Breast epithelium (tissue), 4 donors: ENCODE measurements at regions not wholly inside any gene's neighbourhood (a gene's known extent, or its start where the extent isn't known, plus 50 kb on each side); places are given as distances from the start of the nearest gene placed in this dataset.
"Not testable (repeated sequence)": the region's sequence is repeated elsewhere in the genome, so short reads cannot be mapped to it uniquely, and the experiment has no call there.

ENCODE experiments used
- DNase-seq, 2 donors: peaks; one replicate each; pipeline ENCODE4 v3.0.0-alpha.2; 2019; ENCODE audit warnings: low spot score in 2 of 2
- H3K27ac ChIP-seq, 2 donors: fragments of 200-600 bp; sonication (generic) in 1 of 2; one replicate each; pipeline ENCODE4 v1.5.1; 2016 to 2019; ENCODE audit warnings: mild to moderate bottlenecking in 1 of 2
- H3K27me3 ChIP-seq, 2 donors: fragments of 200-600 bp; sonication (generic) in 1 of 2; one replicate each; pipeline versions ENCODE4 v1.5.1 to v1.6.0; 2017 to 2019; ENCODE audit warnings: control low read depth in 1 of 2, mild to moderate bottlenecking in 1 of 2
- H3K36me3 ChIP-seq: fragments of 200-600 bp; one replicate; pipeline ENCODE4 v1.5.1; 2019
- H3K4me1 ChIP-seq, 2 donors: fragments of 200-600 bp; sonication (generic); one replicate each; pipeline ENCODE4 v1.5.1; 2016 to 2019; ENCODE audit warnings: control low read depth in 1 of 2
- H3K4me3 ChIP-seq, 3 donors: fragments of 200-600 bp; sonication (generic); 1 replicate in 2 of 3; 2 replicates in 1 of 3; pipeline ENCODE4 v1.5.1; 2016 to 2019; ENCODE audit warnings: mild to moderate bottlenecking in 3 of 3, moderate library complexity in 2 of 3
- H3K9me3 ChIP-seq, 2 donors: fragments of 200-600 bp; sonication (generic) in 1 of 2; one replicate each; pipeline ENCODE4 v1.5.1; 2016 to 2019; ENCODE audit warnings: control low read depth in 1 of 2
- POLR2A ChIP-seq: fragments of 450-650 bp; IDR thresholded peaks from one replicate; pipeline ENCODE4 v1.6.1; 2016; ENCODE audit warnings: antibody characterized with exemption, mild to moderate bottlenecking, moderate library complexity
- POLR2AphosphoS5 ChIP-seq, 3 donors: sonication (generic); formaldehyde crosslinking; IDR thresholded peaks; one replicate each; pipeline ENCODE4 v1.6.1; 2017; ENCODE audit warnings: antibody characterized with exemption in 3 of 3
- intact Hi-C: fragments of 100-400 bp; cut with DNase I; formaldehyde crosslinking; loops from one replicate; pipeline ENCODE4 v1.15.1; 2023; ENCODE audit warnings: low total_unique reads
- TF ChIP-seq, protein P1 (sequence below), 3 donors: fragments of 450-650 bp; IDR thresholded peaks; one replicate each; pipeline ENCODE4 v1.5.1; 2016 to 2017; ENCODE audit warnings: antibody characterized with exemption in 3 of 3, mild to moderate bottlenecking in 3 of 3, moderate library complexity in 3 of 3

GRCh38 chr2:19102696-19103423 is 255.6 kb downstream of the OSR1 start:
- H3K27ac ChIP-seq: no peak overlapping the region
- no peaks in the 10 kb centered on the region for H3K4me1 ChIP-seq
- H3K4me3 ChIP-seq: no peak overlapping the region
- DNase-seq: no peak
- intact Hi-C loops: no loop called here
- no peaks in the 10 kb centered on the region for H3K9me3 ChIP-seq
- H3K27me3 ChIP-seq: no peaks in the 10 kb centered on the region
- H3K36me3 ChIP-seq: no peaks in the 10 kb centered on the region
- TF ChIP-seq, protein P1, sequence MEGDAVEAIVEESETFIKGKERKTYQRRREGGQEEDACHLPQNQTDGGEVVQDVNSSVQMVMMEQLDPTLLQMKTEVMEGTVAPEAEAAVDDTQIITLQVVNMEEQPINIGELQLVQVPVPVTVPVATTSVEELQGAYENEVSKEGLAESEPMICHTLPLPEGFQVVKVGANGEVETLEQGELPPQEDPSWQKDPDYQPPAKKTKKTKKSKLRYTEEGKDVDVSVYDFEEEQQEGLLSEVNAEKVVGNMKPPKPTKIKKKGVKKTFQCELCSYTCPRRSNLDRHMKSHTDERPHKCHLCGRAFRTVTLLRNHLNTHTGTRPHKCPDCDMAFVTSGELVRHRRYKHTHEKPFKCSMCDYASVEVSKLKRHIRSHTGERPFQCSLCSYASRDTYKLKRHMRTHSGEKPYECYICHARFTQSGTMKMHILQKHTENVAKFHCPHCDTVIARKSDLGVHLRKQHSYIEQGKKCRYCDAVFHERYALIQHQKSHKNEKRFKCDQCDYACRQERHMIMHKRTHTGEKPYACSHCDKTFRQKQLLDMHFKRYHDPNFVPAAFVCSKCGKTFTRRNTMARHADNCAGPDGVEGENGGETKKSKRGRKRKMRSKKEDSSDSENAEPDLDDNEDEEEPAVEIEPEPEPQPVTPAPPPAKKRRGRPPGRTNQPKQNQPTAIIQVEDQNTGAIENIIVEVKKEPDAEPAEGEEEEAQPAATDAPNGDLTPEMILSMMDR (IDR thresholded peaks at IDR 0.05): no peak
- TF ChIP-seq POLR2AphosphoS5 (IDR thresholded peaks at IDR 0.05) (no peak), POLR2A (no peak)

GRCh38 chr2:19101968-19102367 is 256.5 kb downstream of the OSR1 start:
- intact Hi-C loops: no loop called here

GRCh38 chr2:19100570-19100969 is 257.9 kb downstream of the OSR1 start:
- DNase-seq: no peak
- intact Hi-C loops: no loop called here
- no peak overlapping the region for H3K27ac ChIP-seq
- no peaks in the 10 kb centered on the region for H3K9me3 ChIP-seq
- H3K4me1 ChIP-seq: no peaks in the 10 kb centered on the region
- H3K4me3 ChIP-seq: no peak overlapping the region
- TF ChIP-seq POLR2A: no peak
- TF ChIP-seq POLR2AphosphoS5 (IDR thresholded peaks at IDR 0.05): no peak
- TF ChIP-seq, protein P1 (IDR thresholded peaks at IDR 0.05): no peak
- no peaks in the 10 kb centered on the region for H3K27me3 ChIP-seq
- H3K36me3 ChIP-seq: no peaks in the 10 kb centered on the region

More at GRCh38 chr2:19101968-19102367, 256.5 kb downstream of the OSR1 start:
- no peaks in the 10 kb centered on the region for H3K4me1 ChIP-seq
- H3K4me3 ChIP-seq: no peak overlapping the region
- no peaks in the 10 kb centered on the region for H3K27me3 ChIP-seq
- H3K36me3 ChIP-seq: no peaks in the 10 kb centered on the region
- TF ChIP-seq POLR2A: no peak
- TF ChIP-seq, protein P1 (IDR thresholded peaks at IDR 0.05): no peak
- no peak for TF ChIP-seq POLR2AphosphoS5 (IDR thresholded peaks at IDR 0.05)
- DNase-seq: no peak
- no peak overlapping the region for H3K27ac ChIP-seq
- no peaks in the 10 kb centered on the region for H3K9me3 ChIP-seq

GRCh38 chr2:19099181-19099580 is 259.2 kb downstream of the OSR1 start:
- Histone ChIP-seq H3K9me3 (no peaks in the 10 kb centered on the region), H3K27me3 (no peaks in the 10 kb centered on the region), H3K4me1 (no peaks in the 10 kb centered on the region), H3K4me3 (no peak overlapping the region), H3K36me3 (no peaks in the 10 kb centered on the region), H3K27ac (no peak overlapping the region)
- intact Hi-C loops: no loop called here
- TF ChIP-seq POLR2A (no peak), POLR2AphosphoS5 (IDR thresholded peaks at IDR 0.05) (no peak)
- TF ChIP-seq, protein P1 (IDR thresholded peaks at IDR 0.05): no peak
- DNase-seq: no peak

- no peak for DNase-seq
- Histone ChIP-seq H3K9me3 (no peaks in the 10 kb centered on the region), H3K27ac (no peak overlapping the region), H3K36me3 (no peaks in the 10 kb centered on the region), H3K27me3 (no peaks in the 10 kb centered on the region), H3K4me1 (no peaks in the 10 kb centered on the region), H3K4me3 (no peak overlapping the region)
- intact Hi-C loops: no loop called here
- TF ChIP-seq, protein P1 (IDR thresholded peaks at IDR 0.05): no peak
These were observed 259.8 kb downstream of the OSR1 start for GRCh38 chr2:19098467-19099160.

GRCh38 chr2:19089476-19089875 is 268.9 kb downstream of the OSR1 start:
- H3K27ac ChIP-seq, H3K4me3 ChIP-seq, H3K9me3 ChIP-seq, DNase-seq, H3K36me3 ChIP-seq, intact Hi-C loops, H3K27me3 ChIP-seq, H3K4me1 ChIP-seq: not testable (repeated sequence)
